Right ventricle myocardium inferior (tissue), 1 donor: ENCODE measurements at regions not wholly inside any gene's neighbourhood (a gene's known extent, or its start where the extent isn't known, plus 50 kb on each side); places are given as distances from the start of the nearest gene placed in this dataset.

ENCODE experiments used
- ATAC-seq: fragments of 200-7000 bp; cut with Tn5 transposase; one replicate; pipeline ENCODE4 v1.9.1; 2020; ENCODE audit warnings: mild to moderate bottlenecking, moderate library complexity
- DNase-seq: peaks from one replicate; pipeline ENCODE4 v3.0.0; 2021; ENCODE audit errors: missing footprints
- intact Hi-C: fragments of 100-400 bp; cut with DNase I; formaldehyde crosslinking; loops from one replicate; pipeline ENCODE4 v1.11.0; 2022
- donor health status: DM: no; HTN: yes; CAD: no; lungs with severe emphysema.

DNA sequence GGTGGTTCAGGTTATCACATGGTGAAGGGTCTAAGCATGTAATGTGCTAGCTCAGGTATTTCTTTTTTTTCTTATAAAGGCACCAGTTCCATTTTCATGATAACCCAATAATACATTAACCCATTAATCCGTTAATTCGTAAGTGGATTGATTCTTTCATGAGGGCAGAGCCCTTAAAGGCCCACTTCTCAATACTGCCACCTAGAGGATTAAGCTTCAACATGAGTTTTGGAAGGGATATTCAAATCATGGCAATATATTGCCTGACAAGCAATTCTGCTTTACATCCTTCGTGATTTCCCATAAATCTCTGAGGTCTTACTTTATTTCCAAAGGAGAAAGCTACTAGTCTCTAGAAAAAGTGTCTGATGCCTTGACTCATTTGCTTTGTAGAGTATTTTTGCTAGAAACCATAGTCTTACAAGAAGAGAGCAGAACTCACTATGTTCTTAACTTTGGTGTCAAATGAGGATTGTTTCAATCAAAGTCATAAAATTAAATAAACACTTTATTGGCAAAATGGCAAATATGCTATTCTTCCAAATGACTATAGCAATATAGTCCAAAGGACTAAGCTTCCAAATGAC lies 271.3 kb downstream of the KCNS3 start:
- ATAC-seq (no peak), DNase-seq (no peak)
- intact Hi-C loops, result loop anchor here (1.0 to 10.0 kb wide), 2 partner anchors 215 to 298 kb away; no protein-coding TSS in a partner anchor

DNA sequence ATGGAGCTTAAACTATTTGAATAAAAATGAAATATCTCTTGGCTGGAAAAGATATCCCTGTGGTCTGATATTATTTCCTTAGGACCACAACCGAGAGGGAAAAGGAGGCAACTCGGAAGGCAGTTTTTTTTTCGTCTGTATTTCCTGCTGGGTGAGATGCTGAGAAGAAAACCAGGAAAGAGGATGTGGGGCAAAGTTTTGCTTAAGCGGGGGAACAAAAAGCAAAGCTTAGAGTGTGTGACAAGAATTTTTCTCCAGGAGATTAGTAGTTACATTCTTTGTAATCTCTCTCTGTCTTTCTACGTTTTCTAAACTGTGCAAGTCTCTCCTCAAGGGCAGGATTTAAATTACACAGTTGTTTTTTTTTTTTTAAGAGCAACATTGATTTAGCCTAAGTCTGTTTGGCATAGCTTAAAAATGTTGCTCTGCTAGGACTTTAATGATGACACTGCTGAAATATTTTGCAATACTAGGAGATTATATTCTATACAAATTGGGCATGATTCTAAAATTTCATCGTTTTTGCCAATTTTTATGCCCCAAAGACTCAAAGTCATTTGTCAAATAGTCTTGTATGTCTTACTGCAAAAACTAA lies 258.5 kb downstream of the KCNS3 start:
- DNase-seq (no peak), ATAC-seq (no peak)
- intact Hi-C loops, result no loop called here

GRCh38 chr2:18133310-18133709 lies 254.8 kb downstream of the KCNS3 start:
- no peak for ATAC-seq
- DNase-seq, result no peak
- intact Hi-C loops, result no loop called here

GRCh38 chr2:18132697-18133096 lies 254.2 kb downstream of the KCNS3 start:
- intact Hi-C loops, result no loop called here
- DNase-seq (no peak), ATAC-seq (no peak)

GRCh38 chr2:18131761-18132160 lies 253.3 kb downstream of the KCNS3 start:
- intact Hi-C loops, result no loop called here
- DNase-seq (no peak), ATAC-seq (no peak)

DNA sequence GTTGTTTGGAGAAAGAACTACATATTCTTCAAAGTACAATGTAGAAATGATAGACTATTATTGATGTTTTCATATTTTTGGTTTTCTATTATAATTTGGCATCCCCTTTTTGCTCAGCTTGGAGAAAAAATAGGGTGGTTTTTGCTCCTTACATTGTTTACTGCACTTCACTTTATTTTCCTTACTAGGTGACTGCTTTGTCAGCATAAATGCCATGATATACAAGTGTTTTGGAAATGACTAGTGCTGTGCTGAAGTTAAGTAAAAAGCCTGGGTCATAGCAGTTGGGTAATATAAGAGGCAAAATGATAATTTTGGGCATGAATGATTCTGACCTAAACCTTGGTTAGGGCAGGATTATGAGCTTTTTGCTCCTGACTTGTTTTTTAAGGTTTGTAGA lies 250.9 kb downstream of the KCNS3 start:
- no peak for DNase-seq
- ATAC-seq, result no peak
- intact Hi-C loops, result no loop called here

DNA sequence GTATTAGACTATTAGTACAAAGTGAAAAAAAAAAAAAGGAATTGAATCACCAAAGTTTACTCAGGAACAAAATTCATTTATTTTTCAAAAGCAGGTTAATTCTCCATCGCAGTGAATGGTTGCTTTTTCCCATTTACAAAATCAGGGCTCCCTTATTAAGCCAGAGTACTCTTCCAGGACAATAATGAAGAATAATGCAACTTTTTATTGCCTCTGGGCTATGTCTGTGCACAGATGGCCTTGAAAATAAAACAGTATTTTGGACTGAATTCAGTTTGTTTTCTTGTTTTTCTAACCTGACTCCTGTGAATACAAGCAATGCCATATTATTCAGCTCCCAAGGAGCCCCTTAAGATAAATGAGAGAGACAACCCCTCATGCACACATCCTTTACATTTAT lies 246.8 kb downstream of the KCNS3 start:
- intact Hi-C loops, result no loop called here
- no peak for DNase-seq
- ATAC-seq, result no peak

- intact Hi-C loops, result no loop called here
- DNase-seq (no peak), ATAC-seq (peak; percentile 48)
These were observed 245.8 kb downstream of the KCNS3 start for GRCh38 chr2:18124116-18124835.

DNA sequence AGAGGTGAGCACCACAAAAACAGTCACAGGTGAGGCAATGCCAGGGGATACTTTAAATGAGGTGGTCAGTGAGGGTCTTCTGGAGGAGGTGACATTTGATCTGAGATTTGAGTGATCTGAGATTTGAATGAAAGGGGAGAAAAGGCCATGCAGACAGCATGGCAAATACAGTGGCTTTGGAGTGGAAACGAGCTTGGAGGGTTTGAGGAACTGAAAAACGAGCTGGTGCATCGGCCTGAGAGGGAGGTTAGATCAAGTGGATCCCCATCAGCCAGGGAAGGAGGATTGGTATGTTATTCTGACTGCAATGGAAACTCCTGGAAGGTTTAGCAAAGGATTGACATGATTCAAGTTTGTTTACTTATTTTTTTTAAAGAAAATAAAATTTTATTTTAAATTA lies 245.1 kb downstream of the KCNS3 start:
- no peak for DNase-seq
- ATAC-seq, result no peak
- intact Hi-C loops, result no loop called here

DNA sequence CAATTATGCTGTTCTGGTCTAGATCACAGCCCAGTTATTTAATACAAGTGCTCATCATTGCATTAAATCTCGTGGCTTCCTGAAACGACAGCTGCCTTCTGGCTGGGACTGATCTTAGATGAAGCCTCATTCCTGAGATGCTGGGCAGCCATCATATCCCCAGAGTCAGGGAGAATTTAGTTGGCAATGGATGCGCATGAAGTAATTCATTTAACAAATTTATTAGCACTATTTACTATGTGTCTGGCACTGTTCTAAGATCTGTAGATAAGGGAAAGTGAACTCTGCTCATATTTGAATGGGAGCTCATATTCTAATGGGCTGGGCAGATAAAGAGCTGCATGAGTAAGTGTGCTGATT lies 244.7 kb downstream of the KCNS3 start:
- no peak for DNase-seq
- intact Hi-C loops, result no loop called here
- no peak for ATAC-seq

GRCh38 chr2:18122544-18123210 lies 244.2 kb downstream of the KCNS3 start:
- ATAC-seq, result no peak
- intact Hi-C loops, result no loop called here

DNA sequence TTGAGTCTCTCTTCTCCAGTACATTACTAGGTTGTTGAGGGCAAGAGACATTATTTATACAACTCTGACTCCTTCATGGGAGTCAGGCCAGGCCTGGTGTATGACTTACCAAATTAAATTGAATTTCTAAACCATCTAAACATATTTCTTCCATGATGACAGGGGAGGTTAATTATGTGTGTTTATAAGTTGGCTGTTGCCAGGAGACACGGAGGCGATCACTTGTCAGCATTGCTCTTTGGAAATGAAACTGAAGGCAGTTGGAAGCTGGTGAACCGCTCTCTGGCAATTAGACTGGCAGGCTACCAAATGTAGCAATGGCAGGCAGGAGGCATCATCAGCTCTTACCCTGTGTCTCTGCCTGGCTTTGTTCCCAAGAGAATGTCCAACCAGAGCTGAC lies 241.4 kb downstream of the KCNS3 start:
- ATAC-seq, result peak; percentile 46
- intact Hi-C loops, result no loop called here
- DNase-seq, result no peak

More at GRCh38 chr2:18122544-18123210, 244.2 kb downstream of the KCNS3 start:
- no peak for DNase-seq

DNA sequence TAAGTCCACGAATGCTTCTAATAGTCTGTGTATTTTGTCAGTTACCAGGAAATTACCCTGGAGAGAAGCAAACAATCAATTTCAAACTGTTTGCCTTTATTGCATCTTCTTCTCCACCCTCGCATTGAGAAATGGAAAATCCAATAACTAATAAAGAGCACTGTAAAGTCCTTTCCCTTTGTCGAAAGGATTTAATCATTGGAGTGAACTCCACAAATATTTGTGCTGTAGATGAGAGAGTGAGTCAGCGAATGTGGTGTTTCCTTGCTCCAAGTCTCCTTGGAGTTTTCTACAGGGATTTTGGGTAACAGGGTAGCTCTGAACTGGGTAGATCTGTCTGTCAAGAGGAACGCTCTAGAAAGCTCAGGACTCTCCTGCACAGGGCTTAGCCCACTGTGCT lies 240.2 kb downstream of the KCNS3 start:
- intact Hi-C loops, result no loop called here
- no peak for DNase-seq
- no peak for ATAC-seq

DNA sequence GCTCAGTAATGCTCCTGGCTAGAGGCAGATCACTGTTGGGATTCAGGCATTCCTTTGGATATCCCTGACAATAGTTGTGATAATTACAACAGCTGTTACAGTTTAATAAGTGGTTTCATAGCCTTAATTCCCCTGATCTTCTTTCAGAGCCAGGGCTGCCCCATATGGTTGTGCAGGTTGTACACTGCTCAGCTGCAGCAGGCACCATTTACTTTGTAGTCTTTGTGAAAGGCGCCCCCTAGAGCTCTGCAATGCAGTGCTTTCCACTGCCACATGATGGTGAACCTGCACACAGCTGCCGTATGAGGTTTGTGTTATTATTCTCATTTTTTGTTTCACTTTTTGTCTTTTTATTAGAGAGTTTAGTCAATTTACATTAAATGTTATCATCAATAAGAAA lies 239.1 kb downstream of the KCNS3 start:
- no peak for ATAC-seq
- DNase-seq, result no peak
- intact Hi-C loops, result no loop called here

DNA sequence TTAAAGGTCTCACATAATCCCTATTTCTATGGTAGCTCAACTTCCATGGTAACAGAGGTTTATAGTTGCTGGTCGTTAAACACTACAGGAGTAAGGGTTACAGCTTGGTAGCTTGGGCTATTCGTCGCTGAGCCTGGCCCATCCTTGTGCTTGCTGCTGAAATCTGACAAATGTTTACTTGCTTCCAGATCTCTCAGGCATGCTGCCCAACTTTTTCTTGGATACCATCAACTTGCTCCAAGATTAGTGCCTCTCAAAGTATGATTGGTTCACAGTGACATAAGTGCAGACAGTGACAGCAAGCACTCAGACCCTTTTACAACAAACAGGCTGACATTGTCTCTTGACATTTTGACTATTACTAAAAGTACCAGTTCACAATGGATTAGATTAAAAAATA lies 231.8 kb downstream of the KCNS3 start:
- intact Hi-C loops, result no loop called here
- no peak for DNase-seq
- ATAC-seq, result no peak

- no peak for ATAC-seq
- intact Hi-C loops, result no loop called here
- no peak for DNase-seq
These were observed 228.4 kb downstream of the KCNS3 start for GRCh38 chr2:18106841-18107240.

GRCh38 chr2:18105929-18106328 lies 227.5 kb downstream of the KCNS3 start:
- ATAC-seq (no peak), DNase-seq (no peak)
- intact Hi-C loops, result no loop called here

DNA sequence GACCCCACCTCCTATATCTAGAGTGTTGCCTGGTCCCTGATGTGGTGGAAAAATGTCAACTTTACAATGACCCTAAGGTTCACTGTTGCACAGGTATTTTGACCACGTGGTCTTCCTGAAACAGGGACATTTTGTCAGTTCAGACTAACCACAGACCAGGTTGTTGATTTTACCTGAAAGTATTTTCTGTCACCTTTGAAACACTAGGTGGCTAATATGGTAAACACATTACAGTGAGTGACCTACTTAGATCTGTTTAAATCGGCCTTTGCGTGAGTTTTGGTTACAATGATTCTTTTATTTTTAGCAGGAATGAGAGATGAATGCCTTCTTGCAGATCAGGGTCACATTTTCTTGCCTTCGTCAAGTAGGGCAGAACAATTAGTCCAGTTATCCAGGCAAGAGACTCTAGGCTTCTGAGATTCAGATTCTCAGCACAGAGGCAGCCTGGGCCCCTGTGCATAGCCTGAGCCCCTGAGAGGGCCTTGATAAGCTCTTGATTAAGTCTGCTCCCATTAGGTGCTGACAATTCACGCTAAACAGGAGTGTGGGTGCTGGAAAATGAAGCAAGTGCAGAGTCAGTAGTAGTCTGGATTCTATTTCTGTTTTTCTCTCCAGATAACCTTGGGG lies 226.2 kb downstream of the KCNS3 start:
- intact Hi-C loops, result no loop called here
- DNase-seq (no peak), ATAC-seq (peak; percentile 16)

GRCh38 chr2:18096836-18097405 lies 218.5 kb downstream of the KCNS3 start:
- ATAC-seq (no peak), DNase-seq (no peak)
- intact Hi-C loops, result no loop called here
